ENCODE measurements at regions not wholly inside any gene's neighbourhood (a gene's known extent, or its start where the extent isn't known, plus 50 kb on each side); places are given as distances from the start of the nearest gene placed in this dataset.

DNA sequence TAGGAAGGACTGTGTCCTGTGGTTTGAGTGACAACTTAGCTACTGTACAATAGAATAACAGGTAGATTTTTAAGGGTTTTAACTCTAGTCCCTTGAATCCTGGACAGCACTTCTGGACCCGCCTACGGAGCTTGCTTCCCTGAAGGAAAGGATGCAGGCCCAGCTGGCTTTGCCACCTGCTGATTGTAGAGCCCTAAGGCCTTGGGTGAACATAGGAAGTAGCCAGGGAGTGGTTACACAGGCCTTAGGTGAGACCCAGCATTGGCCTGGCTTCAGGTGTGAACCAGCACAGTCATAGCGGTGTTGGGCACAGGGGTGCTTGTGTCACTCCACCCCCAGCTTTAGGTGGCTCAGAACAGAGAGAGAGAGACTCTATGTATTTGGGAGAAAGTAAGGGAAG lies 413.5 kb downstream of the GRIA2 start:
- DNase-seq = no peak

DNA sequence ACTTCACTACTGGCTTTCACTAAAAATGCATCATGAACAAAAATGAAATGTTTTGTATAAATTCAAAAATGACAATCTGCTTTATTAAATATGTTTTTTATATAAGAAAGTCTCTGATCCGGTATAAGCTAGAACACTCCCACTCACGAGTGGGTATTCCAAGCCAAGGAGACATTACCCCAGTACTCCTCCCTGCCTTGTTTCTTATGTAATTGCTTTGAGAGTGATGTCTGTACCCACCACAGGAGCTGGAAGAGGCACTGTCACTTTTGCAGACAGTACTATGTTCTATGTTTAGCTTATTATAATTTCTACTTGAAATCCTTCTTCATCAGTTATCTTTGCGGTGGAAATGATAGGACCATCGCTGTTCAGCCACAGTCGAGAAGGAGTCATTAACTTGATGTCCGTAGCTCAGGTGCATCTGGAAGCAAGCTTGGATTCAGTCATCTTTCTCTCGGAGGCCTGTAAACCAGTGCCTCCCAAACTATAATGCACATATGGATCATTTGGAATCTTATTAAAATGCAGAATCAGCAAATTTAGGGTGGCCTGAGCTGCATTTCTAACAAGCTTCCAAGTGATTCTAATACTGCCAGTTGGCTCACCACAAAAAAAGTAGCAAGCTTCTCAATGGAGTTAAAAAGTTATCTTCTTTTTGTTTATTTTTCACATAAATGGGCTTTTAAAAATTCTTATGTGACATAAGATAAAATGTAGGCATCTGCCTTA lies 396.4 kb downstream of the GRIA2 start:
- DNase-seq = no peak

DNA sequence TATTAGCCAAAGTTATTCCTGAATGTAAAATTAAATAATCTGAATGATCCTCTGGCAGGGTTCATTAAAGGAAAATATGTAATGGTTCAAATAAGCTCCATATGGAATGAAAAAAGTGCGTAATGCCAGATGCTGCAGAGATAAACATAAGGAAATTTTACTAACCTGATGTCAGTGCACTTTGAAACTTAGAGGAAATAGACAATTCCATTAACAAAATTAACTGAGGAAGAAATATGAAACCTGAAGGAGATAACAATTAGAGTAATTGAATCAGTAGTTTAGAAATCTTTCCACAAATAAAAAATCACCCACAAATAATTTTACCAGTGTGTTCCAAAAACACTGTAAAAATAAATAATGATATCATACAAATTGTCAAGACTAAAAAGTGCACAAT lies 387.5 kb downstream of the GRIA2 start:
- DNase-seq = no peak

- DNase-seq = no peak
Observed at GRCh38 chr4:157600583-157600982, 380.1 kb downstream of the GRIA2 start.

GRCh38 chr4:157591245-157591644 lies 370.7 kb downstream of the GRIA2 start:
- DNase-seq = no peak

DNA sequence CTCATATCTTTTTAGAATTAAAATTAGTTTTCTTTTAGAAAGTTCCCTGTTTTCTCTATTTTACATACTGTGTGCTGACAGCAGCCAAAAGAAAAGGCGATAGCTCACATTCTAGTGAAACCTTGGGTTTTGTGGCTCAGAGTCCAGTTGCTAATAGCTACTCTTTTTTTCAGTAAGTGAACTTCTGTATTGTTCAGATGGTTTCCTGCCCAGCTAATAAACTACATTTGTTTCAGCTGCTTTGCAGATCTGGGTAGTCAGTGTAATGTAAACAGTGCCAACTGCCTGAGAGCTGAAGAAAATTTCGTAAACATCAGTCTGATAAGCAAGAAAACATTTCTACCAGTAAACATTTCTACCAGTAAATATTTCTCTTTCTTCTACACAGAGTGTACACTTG lies 370.2 kb downstream of the GRIA2 start:
- no peak for DNase-seq

- DNase-seq = no peak
Observed at GRCh38 chr4:157587681-157588423, 367.3 kb downstream of the GRIA2 start.

- no peak for DNase-seq
Observed at GRCh38 chr4:157582141-157582540, 361.6 kb downstream of the GRIA2 start.

DNA sequence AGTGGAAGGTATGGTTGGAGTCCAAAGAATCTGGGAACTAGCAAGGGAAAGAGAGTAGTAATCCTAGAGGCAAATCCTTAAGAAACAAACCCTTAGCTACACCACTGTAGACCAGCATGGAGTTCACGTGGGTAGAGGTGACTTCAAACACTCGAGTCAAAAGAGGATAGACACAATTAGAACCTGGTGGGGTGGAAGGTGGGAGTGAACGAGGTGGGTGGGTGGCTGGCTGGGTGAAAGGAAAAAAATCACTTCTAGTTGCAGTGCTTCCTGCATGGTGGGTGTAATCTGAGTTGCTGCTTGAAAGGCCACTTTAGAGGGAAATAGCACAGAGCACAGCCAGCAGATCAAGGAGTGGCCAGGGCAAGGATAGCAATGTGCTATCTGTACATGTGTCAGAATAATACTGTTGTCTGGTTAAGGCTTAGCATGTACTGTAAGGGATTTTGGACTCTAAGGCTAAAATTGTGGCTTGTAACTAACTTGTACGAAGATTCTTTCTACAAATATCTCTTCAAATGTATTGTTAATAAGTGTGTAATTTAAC lies 356.2 kb downstream of the GRIA2 start:
- DNase-seq = no peak

DNA sequence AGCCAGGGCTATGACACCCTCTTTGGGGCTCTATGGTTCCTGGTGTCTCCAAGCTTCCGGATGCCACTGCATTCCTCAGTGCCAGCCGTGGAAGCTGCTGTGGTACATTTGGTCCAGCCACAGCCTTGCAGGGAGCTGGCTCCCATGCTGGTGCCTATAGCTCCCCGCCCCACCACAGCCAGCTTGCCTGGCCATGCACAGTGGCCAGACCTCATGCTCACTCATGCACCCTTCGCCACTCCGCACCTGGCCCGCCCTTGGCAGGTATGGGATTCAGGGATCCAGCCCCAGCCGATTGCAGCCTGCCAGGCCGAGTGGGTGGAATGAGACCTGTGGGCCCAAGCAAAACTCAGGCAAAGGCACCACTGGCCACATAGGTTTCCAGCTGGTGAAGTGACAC lies 354.8 kb downstream of the GRIA2 start:
- no peak for DNase-seq

GRCh38 chr4:157574606-157575005 lies 354.1 kb downstream of the GRIA2 start:
- no peak for DNase-seq

- no peak for DNase-seq
Observed at GRCh38 chr4:157572951-157573350, 352.4 kb downstream of the GRIA2 start.

DNA sequence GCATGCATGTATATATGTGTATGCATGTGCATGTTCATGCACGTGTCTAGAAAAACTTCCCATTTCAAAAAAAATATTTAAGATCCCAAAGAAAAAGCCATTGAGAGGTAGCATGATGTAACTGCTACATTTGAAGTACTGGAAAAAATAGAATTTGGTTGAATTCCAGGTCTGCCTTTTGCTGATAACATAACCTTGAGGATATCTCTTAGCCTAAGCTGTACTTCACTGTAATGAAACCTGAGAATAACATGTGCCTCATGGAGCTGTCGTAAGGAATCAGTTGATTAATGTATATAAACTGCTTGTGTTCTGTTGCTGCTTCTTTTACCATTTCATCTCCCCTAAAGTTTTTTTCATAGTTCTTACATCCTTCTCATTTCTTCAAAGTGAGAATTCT lies 351.8 kb downstream of the GRIA2 start:
- no peak for DNase-seq

DNA sequence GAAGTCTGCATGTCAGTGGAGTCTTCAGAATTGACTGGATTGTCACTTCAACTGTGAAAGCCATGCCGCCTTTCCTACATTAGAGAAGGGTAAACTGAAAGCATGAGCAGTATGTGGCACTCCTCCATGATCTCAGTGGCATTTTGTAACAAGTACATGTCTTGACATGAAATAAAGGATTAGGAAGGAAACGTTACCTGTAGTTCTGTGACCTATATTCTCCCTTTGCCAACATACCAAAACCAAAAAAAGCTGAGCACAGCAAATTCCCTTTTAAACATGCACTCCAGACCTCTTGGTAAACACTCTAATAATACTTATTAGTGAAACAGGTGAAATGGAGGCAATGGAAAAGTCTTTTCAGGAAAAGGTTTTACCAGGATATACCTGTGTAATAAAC lies 344.2 kb downstream of the GRIA2 start:
- DNase-seq = no peak

DNA sequence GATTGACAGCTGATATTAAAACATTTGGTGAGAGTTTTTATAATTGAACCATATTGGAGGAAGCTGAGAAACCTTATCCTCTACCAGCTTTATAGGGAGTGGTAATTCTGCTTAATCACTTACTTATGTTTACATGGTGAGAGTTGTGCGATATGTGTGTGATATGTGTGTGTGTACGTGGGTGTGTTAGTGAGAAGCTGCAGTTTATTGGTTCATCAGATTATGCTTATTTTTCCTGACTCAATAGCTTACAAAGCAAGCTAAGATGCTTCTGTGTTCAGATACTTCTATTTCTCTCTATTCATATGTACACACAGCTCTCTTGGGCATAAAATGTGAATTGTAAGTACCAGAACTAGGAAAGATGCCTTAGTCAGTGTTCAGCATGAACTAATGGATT lies 343.7 kb downstream of the GRIA2 start:
- no peak for DNase-seq

DNA sequence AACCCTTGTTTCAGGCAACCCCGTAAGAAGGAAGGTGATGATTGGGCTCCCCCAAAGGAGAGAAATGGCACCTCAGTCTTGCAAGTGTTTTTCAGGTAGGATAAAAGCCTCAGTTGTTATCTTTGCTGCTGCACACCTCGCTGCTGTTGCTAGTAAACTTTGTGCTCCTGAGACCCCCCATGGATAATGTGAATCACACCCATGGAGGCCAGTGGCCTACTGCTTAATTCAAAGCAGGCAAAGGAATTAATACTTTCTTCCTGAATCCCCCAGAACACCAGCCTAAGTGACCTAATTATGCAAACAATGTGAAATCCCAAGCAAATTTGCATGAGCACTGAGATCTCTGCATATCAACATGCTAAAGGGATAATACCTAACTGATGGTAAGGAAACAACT lies 337.5 kb downstream of the GRIA2 start:
- no peak for DNase-seq

- DNase-seq = no peak
Observed at GRCh38 chr4:157550028-157550427, 329.5 kb downstream of the GRIA2 start.

- DNase-seq = no peak
Observed at GRCh38 chr4:157527954-157528353, 307.4 kb downstream of the GRIA2 start.

DNA sequence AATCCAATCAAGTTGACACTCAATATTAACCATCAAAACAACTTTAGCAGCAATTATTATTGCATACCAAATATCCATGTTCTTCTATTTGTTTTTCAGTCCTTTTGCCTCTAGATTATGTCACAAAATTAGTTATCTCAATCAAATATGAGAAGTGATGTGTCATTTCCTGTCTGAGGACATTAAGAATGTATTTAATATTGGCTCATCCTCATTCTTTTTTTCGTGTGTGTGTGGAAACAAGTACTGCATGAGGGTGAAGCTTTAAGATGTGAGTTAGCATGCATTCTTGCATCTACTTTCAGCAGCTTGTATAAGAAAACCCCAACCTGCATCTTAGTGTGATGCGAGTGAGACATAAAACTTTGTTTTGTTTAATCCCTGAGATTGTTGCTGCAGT lies 301.4 kb downstream of the GRIA2 start:
- no peak for DNase-seq

DNA sequence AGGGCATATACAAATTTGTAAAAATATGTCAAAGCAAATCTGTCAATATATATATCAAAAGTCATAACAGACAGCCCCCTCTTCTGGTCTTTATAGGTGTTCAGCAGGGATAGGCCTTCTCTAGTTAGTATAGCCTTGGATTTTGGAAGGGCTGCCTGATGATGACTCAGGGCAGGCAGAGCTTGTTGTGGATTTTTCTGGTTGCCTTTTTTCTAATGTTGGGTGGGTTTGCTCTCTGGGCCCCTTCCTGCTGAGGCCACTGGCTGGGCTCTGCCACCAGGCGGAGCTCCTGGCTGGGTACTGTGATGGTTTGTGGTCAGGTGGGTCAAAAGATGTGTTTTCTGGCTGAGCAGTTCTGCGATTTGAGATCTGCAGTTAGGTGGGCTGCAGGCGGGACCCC lies 294.2 kb downstream of the GRIA2 start:
- no peak for DNase-seq

DNA sequence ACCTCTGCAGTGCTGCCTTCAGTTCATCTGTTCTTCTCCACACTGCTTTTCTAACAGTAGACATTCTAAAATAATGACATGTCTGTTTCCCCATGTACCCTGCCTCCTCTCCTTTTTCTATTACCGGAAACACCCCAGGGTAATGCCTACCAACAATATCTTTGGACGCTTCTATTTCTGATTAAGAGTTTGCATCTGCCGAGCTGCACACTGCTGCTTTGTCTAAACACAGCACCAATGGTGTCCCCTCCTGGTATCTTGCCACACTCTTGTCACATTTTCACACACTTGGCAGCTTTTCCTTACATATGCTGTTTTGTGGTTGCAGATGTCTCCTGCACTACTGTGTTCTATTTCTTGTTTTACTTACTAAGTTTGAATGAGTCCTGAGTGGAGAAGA lies 288.8 kb downstream of the GRIA2 start:
- DNase-seq = no peak

DNA sequence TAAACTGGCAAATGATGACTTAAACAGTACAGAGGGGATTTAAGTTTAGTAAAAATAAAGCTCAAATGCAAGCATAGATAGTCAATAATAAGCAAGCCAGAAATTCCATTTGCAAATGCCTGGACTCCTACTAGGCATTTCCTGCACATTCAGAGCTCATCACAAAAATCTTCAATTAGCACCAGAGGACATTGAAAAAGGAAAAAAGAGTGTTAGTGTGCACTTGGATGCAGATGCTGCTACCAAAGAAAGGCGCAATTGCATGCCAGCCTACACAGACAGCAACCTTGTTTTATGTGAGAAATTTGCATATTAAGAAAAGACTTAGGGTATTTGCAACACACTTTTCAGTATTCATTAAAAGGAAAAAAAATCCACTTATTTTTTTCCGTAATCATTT lies 282.1 kb downstream of the GRIA2 start:
- no peak for DNase-seq

- no peak for DNase-seq
Observed at GRCh38 chr4:157459785-157460184, 239.3 kb downstream of the GRIA2 start.

DNA sequence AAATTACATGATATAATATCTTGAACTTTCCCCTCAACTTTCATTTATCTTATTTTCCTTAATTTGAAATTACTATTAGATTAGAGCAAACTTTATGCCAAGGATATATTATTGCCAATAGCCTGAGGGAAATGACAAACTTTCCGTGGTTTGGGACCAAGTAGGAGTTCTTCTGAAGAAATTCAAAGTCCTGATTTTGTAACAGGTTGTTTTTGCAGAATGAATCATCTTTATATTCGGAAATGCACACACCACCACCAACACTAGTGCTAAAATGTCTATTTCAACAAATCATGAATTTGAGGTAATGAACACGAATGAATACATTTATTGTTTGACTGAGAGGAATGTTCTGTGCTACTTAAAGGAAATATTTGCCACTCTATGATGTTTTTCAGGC lies 226.7 kb downstream of the GRIA2 start:
- DNase-seq = no peak

GRCh38 chr4:157444014-157444413 lies 223.5 kb downstream of the GRIA2 start:
- DNase-seq = no peak

Data from stimulated activated CD4-positive, alpha-beta T cell treated with anti-CD3 and anti-CD28 coated beads, Interleukin-15, amount 100 ng/mL, for 24 hours (primary cell).